ENCODE measurements at regions not wholly inside any gene's neighbourhood (a gene's known extent, or its start where the extent isn't known, plus 50 kb on each side); places are given as distances from the start of the nearest gene placed in this dataset.

- H3K27ac Mint-ChIP-seq = no peak overlapping the region
- ChIA-PET POLR2A (interaction anchor here (0.7 kb wide), 2 partner anchors 93 to 592 kb away, joined by 3 to 5 read pairs; no protein-coding TSS in a partner anchor), CTCF (interaction anchor here (1.8 kb wide), 1 partner anchor 86 kb away, joined by 4 read pairs; no protein-coding TSS in a partner anchor)
- H3K9me3 Mint-ChIP-seq = no peaks in the 10 kb centered on the region
- H3K4me3 Mint-ChIP-seq = no peak overlapping the region
- no peak for ATAC-seq
- no peak for TF ChIP-seq ERG (CRISPR knock-in tag; IDR thresholded peaks at IDR 0.05)
- TF ChIP-seq NR3C1 (CRISPR knock-in tag; conservative IDR thresholded peaks at IDR 0.05; ENCODE audit: low read depth) = no peak
- no peak for TF ChIP-seq E2F5 (CRISPR knock-in tag; IDR thresholded peaks at IDR 0.05)
- no peak for TF ChIP-seq HMGA2 (CRISPR knock-in tag; IDR thresholded peaks at IDR 0.05)
- no peak for TF ChIP-seq EMX1 (CRISPR knock-in tag; IDR thresholded peaks at IDR 0.05)
- no peak for TF ChIP-seq NFE2L1 (CRISPR knock-in tag; IDR thresholded peaks at IDR 0.05)
- TF ChIP-seq KAT7 (CRISPR knock-in tag; IDR thresholded peaks at IDR 0.05; ENCODE audit: borderline replicate concordance) = no peak
- no peak for TF ChIP-seq AFF4 (CRISPR knock-in tag; IDR thresholded peaks at IDR 0.05; ENCODE audit: borderline replicate concordance)
- TF ChIP-seq NFATC4 (CRISPR knock-in tag; IDR thresholded peaks at IDR 0.05) = no peak
- no peak for TF ChIP-seq MAX (CRISPR knock-in tag; IDR thresholded peaks at IDR 0.05)
- no peak for TF ChIP-seq ZNF138 (CRISPR knock-in tag; conservative IDR thresholded peaks at IDR 0.05)
- no peak for TF ChIP-seq ELF4 (CRISPR knock-in tag; IDR thresholded peaks at IDR 0.05; ENCODE audit: low read depth)
- no peak for TF ChIP-seq ATF6 (CRISPR knock-in tag; IDR thresholded peaks at IDR 0.05)
- no peak for TF ChIP-seq CBFB (CRISPR knock-in tag; IDR thresholded peaks at IDR 0.05; ENCODE audit: low read depth)
- no peak for TF ChIP-seq TCF7 (CRISPR knock-in tag; IDR thresholded peaks at IDR 0.05; ENCODE audit: low read depth)
- TF ChIP-seq ZNF121 (CRISPR knock-in tag; IDR thresholded peaks at IDR 0.05) = no peak
- TF ChIP-seq PRDM15 (CRISPR knock-in tag; IDR thresholded peaks at IDR 0.05) = no peak
- TF ChIP-seq E2F1 (CRISPR knock-in tag; IDR thresholded peaks at IDR 0.05) = no peak
- no peak for TF ChIP-seq IRF2 (CRISPR knock-in tag; IDR thresholded peaks at IDR 0.05; ENCODE audit: borderline replicate concordance, low read depth)
- no peaks in the 10 kb centered on the region for H3K27me3 Mint-ChIP-seq (ENCODE audit: low read depth)
- no peak for DNase-seq (ENCODE audit: low spot score)
- H3K4me1 Mint-ChIP-seq = peaks cover 53% of the 10 kb centered on the region
- peaks cover 45% of the 10 kb centered on the region for H3K36me3 Mint-ChIP-seq
Observed at GRCh38 chr10:6788231-6788630, 208.2 kb upstream of the PRKCQ start.
